LNCAP (cell line): ENCODE measurements at regions not wholly inside any gene's neighbourhood (a gene's known extent, or its start where the extent isn't known, plus 50 kb on each side); places are given as distances from the start of the nearest gene placed in this dataset.

Source experiments
- CTCF ChIP-seq: fragments of 450-650 bp; IDR thresholded peaks from 2 replicates; pipeline ENCODE4 v1.5.1; 2017; ENCODE audit warnings: mild to moderate bottlenecking

- TF ChIP-seq CTCF = no peak
Measured at GRCh38 chr7:136692221-136692620, 176.2 kb upstream of the CHRM2 start.

DNA sequence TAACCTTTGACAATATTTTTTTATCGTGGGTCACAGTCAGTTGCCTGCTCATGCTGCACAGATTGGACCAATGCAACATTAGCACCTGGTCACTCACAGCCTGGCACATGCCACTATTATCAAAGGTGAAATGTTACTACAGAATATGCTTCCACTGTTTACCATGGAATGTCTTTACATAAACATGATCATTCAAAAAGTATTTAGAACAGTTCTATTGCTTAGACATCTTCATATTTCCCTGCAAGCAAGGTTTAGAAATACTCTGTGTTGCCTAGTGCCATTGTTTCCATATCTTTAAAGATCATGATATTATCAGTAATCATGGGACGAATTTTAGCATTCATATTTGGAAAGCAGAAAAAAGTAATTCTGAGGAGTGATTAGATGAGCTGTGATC lies 179.9 kb upstream of the CHRM2 start:
- no peak for TF ChIP-seq CTCF

DNA sequence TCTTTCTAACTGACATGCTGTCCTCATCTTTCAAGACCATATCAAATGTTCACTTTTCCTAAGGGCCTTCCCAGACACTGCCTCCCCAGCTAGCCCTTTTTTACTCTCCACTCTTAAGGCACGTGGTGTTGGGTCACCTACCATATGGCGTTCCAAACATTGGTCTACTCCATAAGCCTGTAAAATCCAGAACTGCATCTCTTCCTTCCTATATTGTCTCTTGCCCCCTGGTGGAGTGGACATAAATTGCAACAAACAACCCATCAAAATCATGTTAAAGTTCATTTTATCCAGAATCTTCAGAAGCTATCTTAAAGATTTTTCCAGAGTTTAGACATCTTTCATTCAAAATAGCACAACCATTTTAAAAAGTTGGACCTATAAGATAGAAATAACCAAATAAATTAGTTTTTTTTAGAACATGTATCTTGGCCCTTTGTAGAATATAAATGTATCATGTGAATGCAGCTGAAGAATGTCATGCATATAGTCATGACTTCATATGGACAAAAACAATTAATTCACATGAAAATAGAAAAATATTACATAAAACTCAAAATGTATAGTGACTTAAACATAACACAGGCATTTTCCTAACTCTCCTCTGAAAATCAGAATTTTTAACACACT lies 180.6 kb upstream of the CHRM2 start:
- TF ChIP-seq CTCF = peak; percentile 68

- no peak for TF ChIP-seq CTCF
Measured at GRCh38 chr7:136685501-136686173, 182.8 kb upstream of the CHRM2 start.

DNA sequence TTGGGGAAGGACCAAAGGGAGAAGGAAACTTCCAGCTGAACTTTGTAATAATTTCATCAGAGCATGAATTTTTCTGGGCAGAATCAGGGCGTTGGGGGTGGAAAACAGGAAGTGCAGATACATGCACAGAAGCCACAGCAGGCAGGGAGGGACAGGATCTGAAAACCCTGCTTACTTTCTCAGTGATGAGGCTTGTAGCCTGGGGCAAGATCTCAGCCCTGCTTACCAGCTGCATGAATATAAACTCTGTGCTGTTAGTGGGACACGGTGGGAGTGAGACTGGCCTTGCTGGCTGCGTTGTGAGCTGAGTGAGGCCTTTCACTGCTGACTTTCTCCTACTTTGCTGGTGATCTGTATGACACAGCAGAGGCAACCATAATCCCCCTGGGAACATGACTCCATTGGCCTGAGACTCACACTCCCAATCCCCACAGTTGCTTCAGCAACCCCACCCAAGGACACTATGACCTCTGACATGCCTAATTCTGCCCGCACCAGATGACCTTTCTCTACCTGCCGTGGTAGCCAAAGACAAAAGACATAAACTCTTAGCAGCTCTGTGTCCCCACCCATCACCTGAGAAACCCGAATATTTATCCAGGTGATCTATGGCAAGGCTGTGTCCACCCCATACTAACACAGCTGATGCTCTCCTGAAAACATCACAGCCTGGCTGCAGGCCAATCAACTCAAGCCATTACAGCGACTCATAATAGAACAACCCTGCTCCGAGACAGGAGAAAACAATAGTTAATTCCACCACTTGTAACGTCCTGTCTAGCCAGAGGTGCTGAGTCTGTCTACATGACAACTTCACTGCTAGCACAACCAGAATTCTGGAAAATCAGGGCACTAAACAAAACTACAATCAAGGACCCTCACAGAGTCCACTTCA lies 190.7 kb upstream of the CHRM2 start:
- no peak for TF ChIP-seq CTCF

- no peak for TF ChIP-seq CTCF
Measured at GRCh38 chr7:136667584-136667983, 200.9 kb upstream of the CHRM2 start.

DNA sequence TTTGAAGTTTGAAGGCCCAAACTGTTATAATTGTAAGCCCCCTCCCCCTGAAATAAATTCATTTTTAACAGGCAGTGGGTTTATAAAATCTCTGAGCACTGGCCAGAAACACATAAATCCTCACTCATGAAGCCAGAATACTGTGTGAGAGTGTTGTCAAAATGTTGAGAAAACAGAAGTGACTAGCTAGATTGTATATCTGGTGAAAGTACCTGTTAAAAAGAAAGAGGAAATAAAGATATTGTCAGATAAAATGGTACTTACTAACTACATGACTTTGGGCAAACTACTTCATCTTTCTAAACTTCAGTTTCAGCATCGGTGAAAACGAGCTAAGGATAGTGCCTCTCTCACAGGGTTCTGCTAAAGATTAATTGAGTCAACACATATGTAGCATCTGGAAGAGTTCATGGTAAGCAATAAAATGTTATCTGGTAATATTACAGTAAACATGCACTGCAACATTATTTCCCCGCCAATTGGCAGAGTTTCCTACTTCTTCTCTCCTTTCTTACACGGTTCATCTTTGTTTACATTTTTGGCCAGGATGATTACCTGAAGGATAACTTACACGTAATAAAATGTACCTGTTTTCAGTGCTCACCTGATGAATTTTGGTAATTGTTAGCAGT lies 202.5 kb upstream of the CHRM2 start:
- TF ChIP-seq CTCF = no peak
